Hematopoietic multipotent progenitor cell treated with erythropoietin and hydrocortisone succinate and interleukin-3 and kit ligand, for 8 days (in vitro differentiated cells): ENCODE measurements at regions not wholly inside any gene's neighbourhood (a gene's known extent, or its start where the extent isn't known, plus 50 kb on each side); places are given as distances from the start of the nearest gene placed in this dataset.

Experiments
- DNase-seq: peaks from one replicate; pipeline ENCODE4 v3.0.0-alpha.2; 2015

GRCh38 chr17:34156741-34157589, 98.1 kb upstream of the CCL2 start:
- no peak for DNase-seq

GRCh38 chr17:34161690-34162089, 93.4 kb upstream of the CCL2 start:
- no peak for DNase-seq

- no peak for DNase-seq
Observed at GRCh38 chr17:34163123-34163522, 92.0 kb upstream of the CCL2 start.

- DNase-seq: peak; percentile 24
Observed at GRCh38 chr17:34163646-34164045, 91.4 kb upstream of the CCL2 start.

GRCh38 chr17:34164837-34165236, 90.2 kb upstream of the CCL2 start:
- no peak for DNase-seq

GRCh38 chr17:34166352-34166751, 88.7 kb upstream of the CCL2 start:
- DNase-seq: no peak

- DNase-seq: no peak
Observed at GRCh38 chr17:34167354-34167753, 87.7 kb upstream of the CCL2 start.

GRCh38 chr17:34168989-34169388, 86.1 kb upstream of the CCL2 start:
- DNase-seq: no peak

GRCh38 chr17:34169496-34169895, 85.6 kb upstream of the CCL2 start:
- DNase-seq: no peak

- peak; percentile 83 for DNase-seq
Observed at GRCh38 chr17:34171245-34171818, 83.8 kb upstream of the CCL2 start.

GRCh38 chr17:34172390-34172918, 82.6 kb upstream of the CCL2 start:
- DNase-seq: no peak

- DNase-seq: no peak
Observed at GRCh38 chr17:34173241-34173640, 81.8 kb upstream of the CCL2 start.

GRCh38 chr17:34174496-34174895, 80.6 kb upstream of the CCL2 start:
- no peak for DNase-seq

- no peak for DNase-seq
Observed at GRCh38 chr17:34176440-34176839, 78.6 kb upstream of the CCL2 start.

GRCh38 chr17:34177642-34178041, 77.4 kb upstream of the CCL2 start:
- no peak for DNase-seq

GRCh38 chr17:34178092-34178491, 77.0 kb upstream of the CCL2 start:
- DNase-seq: no peak

- DNase-seq: no peak
Observed at GRCh38 chr17:34182036-34182803, 72.9 kb upstream of the CCL2 start.

- no peak for DNase-seq
Observed at GRCh38 chr17:34195987-34196386, 59.1 kb upstream of the CCL2 start.

GRCh38 chr17:34198519-34198918, 56.6 kb upstream of the CCL2 start:
- no peak for DNase-seq

- DNase-seq: no peak
Observed at GRCh38 chr17:34199454-34199853, 55.6 kb upstream of the CCL2 start.

GRCh38 chr17:34199932-34200534, 55.1 kb upstream of the CCL2 start:
- DNase-seq: peak; percentile 83

- no peak for DNase-seq
Observed at GRCh38 chr17:34201225-34201624, 53.9 kb upstream of the CCL2 start.

- DNase-seq: no peak
Observed at GRCh38 chr17:34201767-34202166, 53.3 kb upstream of the CCL2 start.
